ENCODE measurements at regions not wholly inside any gene's neighbourhood (a gene's known extent, or its start where the extent isn't known, plus 50 kb on each side); places are given as distances from the start of the nearest gene placed in this dataset.

GRCh38 chr4:62209757-62210485 lies 1009.8 kb downstream of the ADGRL3 start:
- no peak overlapping the region for H3K9ac ChIP-seq (ENCODE audit: extremely low read depth, insufficient read length, low read length)
- no peaks in the 10 kb centered on the region for H3K27me3 Mint-ChIP-seq (ENCODE audit: low read depth)
- no peak overlapping the region for H3K18ac ChIP-seq (ENCODE audit: insufficient read length, low read depth, low read length)
- H2AK5ac ChIP-seq (ENCODE audit: insufficient read length, low read length) = no peak overlapping the region
- H2BK20ac ChIP-seq (ENCODE audit: low read depth, low read length, poor library complexity, severe bottlenecking) = no peak overlapping the region
- no peak overlapping the region for H2AFZ ChIP-seq (ENCODE audit: low read length)
- H3K4ac ChIP-seq (ENCODE audit: low read depth, low read length) = no peak overlapping the region
- no peak overlapping the region for H3K14ac ChIP-seq (ENCODE audit: insufficient read depth, low read length)
- no peak overlapping the region for H2BK12ac ChIP-seq (ENCODE audit: insufficient read length, low read depth, low read length)
- H3K4me3 Mint-ChIP-seq = no peak overlapping the region
- 0 out of 7 replicates have a peak overlapping the region, but pooled peaks of 1 of the 3 experiments have one; percentile 60 for H3K27ac Mint-ChIP-seq
- H3K9me3 Mint-ChIP-seq = no peaks in the 10 kb centered on the region
- no peak overlapping the region for H3K23ac ChIP-seq (ENCODE audit: insufficient read length, low read depth, low read length)
- WGBS (ENCODE audit: extremely low coverage, insufficient read length, low lambda C conversion rate) = no CpG with 5 or more reads among the region's 4 CpGs
- H2BK15ac ChIP-seq (ENCODE audit: low read depth, low read length) = no peak overlapping the region
- H3K36me3 Mint-ChIP-seq (ENCODE audit: insufficient read depth in 1 of 3, low read depth in 3 of 3) = no peaks in the 10 kb centered on the region
- no peak overlapping the region for H3K4me2 ChIP-seq (ENCODE audit: insufficient read depth, insufficient read length, low read length)
- no peak overlapping the region for H3T11ph ChIP-seq (ENCODE audit: low read length)
- no peaks in the 10 kb centered on the region for H4K20me1 ChIP-seq (ENCODE audit: control insufficient read depth, insufficient read depth, insufficient read length)
- H3K4me1 ChIP-seq (ENCODE audit: insufficient read depth, low read length) = no peaks in the 10 kb centered on the region; the same call in 1 of the 2 replicates
- peaks cover 8 to 12% of the 10 kb centered on the region in 2 experiments for H3K4me1 Mint-ChIP-seq
- no peak overlapping the region for H3K56ac ChIP-seq (ENCODE audit: insufficient read length, low read depth, low read length)
- H4K8ac ChIP-seq (replicated peaks; ENCODE audit: insufficient read length, low read depth, low read length) = no peak overlapping the region
- H4K91ac ChIP-seq (ENCODE audit: insufficient read length, low read depth, low read length) = no peak overlapping the region
- H2BK120ac ChIP-seq (ENCODE audit: low read depth, low read length, poor library complexity, severe bottlenecking) = no peak overlapping the region
- TF ChIP-seq CTCF (conservative IDR thresholded peaks at IDR 0.05) = no peak
- no peaks in the 10 kb centered on the region for H3K23me2 ChIP-seq (ENCODE audit: insufficient read length, low read depth, low read length, poor library complexity, severe bottlenecking)
- H3K27ac ChIP-seq (ENCODE audit: insufficient read length, low read depth, low read length) = no peak overlapping the region
- H2BK5ac ChIP-seq (ENCODE audit: insufficient read length, low read length) = no peak overlapping the region
- no peak overlapping the region for H4K5ac ChIP-seq (ENCODE audit: insufficient read length, low read depth, low read length)
- DNase-seq = no peak
- H3K27me3 ChIP-seq (ENCODE audit: insufficient read depth, low read length) = no peaks in the 10 kb centered on the region
- H3K79me1 ChIP-seq (ENCODE audit: insufficient read depth, low read depth, low read length, poor library complexity, severe bottlenecking) = no peaks in the 10 kb centered on the region
- no peaks in the 10 kb centered on the region for H3K9me3 ChIP-seq (ENCODE audit: control insufficient read depth, low read depth, low read length)
- H3K79me2 ChIP-seq (ENCODE audit: insufficient read depth, low read length) = no peaks in the 10 kb centered on the region; the same call in 1 of the 2 replicates

All from H9 (cell line).